A549 (cell line): ENCODE measurements at regions not wholly inside any gene's neighbourhood (a gene's known extent, or its start where the extent isn't known, plus 50 kb on each side); places are given as distances from the start of the nearest gene placed in this dataset.

ENCODE experiments used
- ATAC-seq, 2 experiments: fragments of 200-7000 bp in 1 of 2; fragments of >200 bp in 1 of 2; cut with Nextera tagmentation in 1 of 2; cut with Tn5 transposase in 1 of 2; 3 replicates each; pipeline versions ENCODE4 v1.8.0 to v1.9.1; 2018 to 2020; ENCODE audit warnings: mild to moderate bottlenecking in 1 of 2, moderate library complexity in 1 of 2
- CTCF ChIA-PET: fragments of 300-600 bp; sonication (Branson Sonifier 250); formaldehyde crosslinking; extraction: SDS; loops from one replicate; lab custom pipeline; 2021; ENCODE audit warnings: antibody characterized with exemption, inconsistent platforms; lab: Yijun Ruan, JAX
- POLR2A ChIA-PET: fragments of 350-600 bp; formaldehyde crosslinking; extraction: SDS; loops from one replicate; lab custom pipeline; 2021; ENCODE audit warnings: antibody characterized with exemption, inconsistent platforms; lab: Yijun Ruan, JAX
- DNase-seq, 2 experiments: peaks; one replicate each; pipeline versions ENCODE4 v3.0.0 to v3.0.0-alpha.2; 2011 to 2016; ENCODE audit warnings: low read depth in 1 of 2, low spot score in 1 of 2
- FAIRE-seq: peaks from 2 replicates; lab custom pipeline; 2011; peaks lifted over from hg19 to GRCh38; lab: Jason Lieb, UNC
- H3K27ac ChIP-seq, 2 experiments: fragments of >200 bp; sonication (Bioruptor Twin); formaldehyde crosslinking; 3 replicates each; pipeline ENCODE4 v1.5.1; 2016 to 2017
- H3K4me1 ChIP-seq: fragments of >200 bp; sonication (Bioruptor Twin); formaldehyde crosslinking; 3 replicates; pipeline ENCODE4 v1.6.1; 2016
- H3K4me2 ChIP-seq: fragments of >200 bp; sonication (Bioruptor Twin); formaldehyde crosslinking; 3 replicates; pipeline ENCODE4 v1.6.1; 2016
- H3K4me3 ChIP-seq: fragments of >200 bp; sonication (Bioruptor Twin); formaldehyde crosslinking; 3 replicates; pipeline ENCODE4 v1.5.1; 2016
- H3K9me3 ChIP-seq: fragments of >200 bp; sonication (Bioruptor Twin); formaldehyde crosslinking; 3 replicates; pipeline ENCODE4 v1.6.1; 2016
- CBX2 ChIP-seq: fragments of 200-600 bp; sonication (generic); IDR thresholded peaks from 2 replicates; pipeline ENCODE4 v1.6.1; 2016; ENCODE audit warnings: low read depth, mild to moderate bottlenecking, borderline replicate concordance
- CBX8 ChIP-seq: fragments of 200-600 bp; sonication (generic); IDR thresholded peaks from 2 replicates; pipeline ENCODE4 v1.6.1; 2016
- CEBPB ChIP-seq, 2 experiments: fragments of >200 bp in 1 of 2; sonication (Bioruptor Twin) in 1 of 2; formaldehyde crosslinking in 1 of 2; IDR thresholded peaks; 2 replicates each; pipeline ENCODE4 v1.6.1; 2012 to 2016
- CHD4 ChIP-seq: fragments of 200-600 bp; sonication (generic); IDR thresholded peaks from 2 replicates; pipeline ENCODE4 v1.6.1; 2016; ENCODE audit warnings: antibody characterized with exemption, mild to moderate bottlenecking, borderline replicate concordance
- EHF ChIP-seq: fragments of 250-450 bp; sonication (Bioruptor Pico); IDR thresholded peaks from 2 replicates; pipeline ENCODE4 v1.5.0; 2020; ENCODE audit warnings: mild to moderate bottlenecking
- EHMT2 ChIP-seq: fragments of 200-600 bp; sonication (generic); IDR thresholded peaks from 2 replicates; pipeline ENCODE4 v1.6.1; 2016; ENCODE audit warnings: antibody characterized with exemption, low read depth, mild to moderate bottlenecking, moderate library complexity
- FOSB ChIP-seq: fragments of 250-450 bp; sonication (Bioruptor Pico); IDR thresholded peaks from 2 replicates; pipeline ENCODE4 v1.5.0; 2020; ENCODE audit warnings: mild to moderate bottlenecking, moderate library complexity
- FOXS1 ChIP-seq: fragments of 250-450 bp; sonication (Bioruptor Pico); IDR thresholded peaks from 2 replicates; pipeline ENCODE4 v1.5.0; 2020; ENCODE audit warnings: mild to moderate bottlenecking, moderate library complexity
- GATA3 ChIP-seq: IDR thresholded peaks from 2 replicates; pipeline ENCODE4 v1.6.1; 2012; ENCODE audit warnings: borderline replicate concordance
- HDAC2 ChIP-seq: fragments of 200-600 bp; sonication (generic); IDR thresholded peaks from 2 replicates; pipeline ENCODE4 v1.6.1; 2016
- JUN ChIP-seq, 2 experiments: fragments of >200 bp; sonication (Bioruptor Twin); formaldehyde crosslinking; IDR thresholded peaks; 2 replicates in 1 of 2; 3 replicates in 1 of 2; pipeline ENCODE4 v1.6.1; 2016 to 2017
- JUNB ChIP-seq: fragments of >200 bp; sonication (Bioruptor Twin); formaldehyde crosslinking; IDR thresholded peaks from 2 replicates; pipeline ENCODE4 v1.6.1; 2016
- KDM1A ChIP-seq: fragments of 200-600 bp; sonication (generic); IDR thresholded peaks from 2 replicates; pipeline ENCODE4 v1.6.1; 2016; ENCODE audit warnings: low read depth, mild to moderate bottlenecking
- POLR2AphosphoS2 ChIP-seq: conservative IDR thresholded peaks from 2 replicates; pipeline ENCODE4 v1.6.1; 2012; ENCODE audit warnings: low read length, improper control_type of control experiment, inconsistent platforms
- RCOR1 ChIP-seq: fragments of 150-350 bp; IDR thresholded peaks from 2 replicates; pipeline ENCODE4 v1.6.1; 2014; ENCODE audit warnings: antibody characterized with exemption, low read length, low read depth
- RFX5 ChIP-seq: fragments of 450-650 bp; IDR thresholded peaks from 2 replicates; pipeline ENCODE4 v1.7.1; 2014; ENCODE audit warnings: antibody characterized with exemption, mild to moderate bottlenecking, moderate library complexity
- RNF2 ChIP-seq: fragments of 200-600 bp; sonication (generic); IDR thresholded peaks from 2 replicates; pipeline ENCODE4 v1.6.1; 2016; ENCODE audit warnings: low read depth, mild to moderate bottlenecking, antibody characterized with exemption, moderate library complexity, borderline replicate concordance
- SMC3 ChIP-seq: fragments of >200 bp; sonication (Bioruptor Twin); formaldehyde crosslinking; IDR thresholded peaks from 3 replicates; pipeline ENCODE4 v1.6.1; 2018; ENCODE audit warnings: inconsistent platforms
- TFCP2L1 ChIP-seq: fragments of 250-450 bp; sonication (Bioruptor Pico); IDR thresholded peaks from 2 replicates; pipeline ENCODE4 v1.5.0; 2021; ENCODE audit warnings: mild to moderate bottlenecking
- TP53 ChIP-seq: fragments of 250-450 bp; sonication (Bioruptor Pico); IDR thresholded peaks from 2 replicates; pipeline ENCODE4 v1.5.0; 2021; ENCODE audit warnings: mild to moderate bottlenecking, moderate library complexity
- ZSCAN20 ChIP-seq: fragments of 250-450 bp; sonication (Bioruptor Pico); IDR thresholded peaks from 2 replicates; pipeline ENCODE4 v1.8.0; 2022; ENCODE audit warnings: mild to moderate bottlenecking, moderate library complexity
- WGBS: methylation state at CpG from one replicate; pipeline ENCODE4 v1.1.6; 2017; ENCODE audit errors: missing lambda C conversion rate; 5-methylcytosine and 5-hydroxymethylcytosine counted together
- TF ChIP-seq, protein P1 (sequence below): fragments of 450-650 bp; IDR thresholded peaks from 2 replicates; pipeline ENCODE4 v1.6.1; 2014; ENCODE audit warnings: antibody characterized with exemption
- TF ChIP-seq, protein P2 (sequence below): fragments of 150-350 bp; IDR thresholded peaks from 2 replicates; pipeline ENCODE4 v1.6.1; 2014; ENCODE audit warnings: low read depth, mild to moderate bottlenecking, low read length

DNA sequence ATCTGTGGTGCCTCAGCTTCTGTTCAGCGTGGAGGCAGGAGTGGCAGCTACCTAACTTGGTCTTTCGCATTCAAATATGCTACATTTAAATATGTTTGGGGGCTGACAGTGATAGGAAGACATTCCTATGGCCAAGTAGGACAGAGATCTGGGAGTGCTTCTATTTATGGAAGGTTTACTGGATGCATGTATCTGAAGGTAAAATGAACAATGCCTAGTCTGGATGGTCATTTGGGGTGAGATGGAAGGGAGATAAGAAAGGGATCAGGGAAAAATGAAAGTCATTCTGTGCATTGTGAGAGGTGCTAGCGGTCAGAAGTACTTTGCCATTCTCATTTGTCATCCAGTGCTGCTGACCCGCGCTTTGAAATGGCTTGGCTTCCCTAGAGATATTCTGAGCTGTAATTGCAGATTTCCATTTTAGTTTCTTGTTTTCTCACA lies 107.3 kb upstream of the FOXN2 start:
- H3K4me3 ChIP-seq, result no peak overlapping the region
- no peak overlapping the region for H3K4me2 ChIP-seq
- no peak for ATAC-seq
- no peak for FAIRE-seq
- no peak overlapping the region for H3K27ac ChIP-seq
- ChIA-PET POLR2A (interaction anchor here (0.7 kb wide), 1 partner anchor 13 kb away, joined by 4 read pairs; no protein-coding TSS in a partner anchor), CTCF (no interaction called here)
- no peak for DNase-seq
- TF ChIP-seq CHD4, result no peak
- no peak for TF ChIP-seq CBX8
- no peak for TF ChIP-seq KDM1A
- TF ChIP-seq JUN (IDR thresholded peaks at IDR 0.05), result no peak
- TF ChIP-seq, protein P1, sequence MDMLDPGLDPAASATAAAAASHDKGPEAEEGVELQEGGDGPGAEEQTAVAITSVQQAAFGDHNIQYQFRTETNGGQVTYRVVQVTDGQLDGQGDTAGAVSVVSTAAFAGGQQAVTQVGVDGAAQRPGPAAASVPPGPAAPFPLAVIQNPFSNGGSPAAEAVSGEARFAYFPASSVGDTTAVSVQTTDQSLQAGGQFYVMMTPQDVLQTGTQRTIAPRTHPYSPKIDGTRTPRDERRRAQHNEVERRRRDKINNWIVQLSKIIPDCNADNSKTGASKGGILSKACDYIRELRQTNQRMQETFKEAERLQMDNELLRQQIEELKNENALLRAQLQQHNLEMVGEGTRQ, result no peak
- TF ChIP-seq RNF2, result no peak
- no peak for TF ChIP-seq RFX5
- TF ChIP-seq RCOR1, result no peak
- TF ChIP-seq EHMT2, result no peak
- TF ChIP-seq, protein P2, sequence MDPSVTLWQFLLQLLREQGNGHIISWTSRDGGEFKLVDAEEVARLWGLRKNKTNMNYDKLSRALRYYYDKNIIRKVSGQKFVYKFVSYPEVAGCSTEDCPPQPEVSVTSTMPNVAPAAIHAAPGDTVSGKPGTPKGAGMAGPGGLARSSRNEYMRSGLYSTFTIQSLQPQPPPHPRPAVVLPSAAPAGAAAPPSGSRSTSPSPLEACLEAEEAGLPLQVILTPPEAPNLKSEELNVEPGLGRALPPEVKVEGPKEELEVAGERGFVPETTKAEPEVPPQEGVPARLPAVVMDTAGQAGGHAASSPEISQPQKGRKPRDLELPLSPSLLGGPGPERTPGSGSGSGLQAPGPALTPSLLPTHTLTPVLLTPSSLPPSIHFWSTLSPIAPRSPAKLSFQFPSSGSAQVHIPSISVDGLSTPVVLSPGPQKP, result no peak
- TF ChIP-seq SMC3, result no peak
- TF ChIP-seq EHF (CRISPR knock-in tag), result no peak
- no peak for TF ChIP-seq POLR2AphosphoS2
- TF ChIP-seq HDAC2, result no peak
- TF ChIP-seq JUNB, result no peak
- no peak for TF ChIP-seq CBX2
- no peak for TF ChIP-seq CEBPB (IDR thresholded peaks at IDR 0.05)
- TF ChIP-seq FOSB (CRISPR knock-in tag), result no peak
- TF ChIP-seq ZSCAN20 (CRISPR knock-in tag), result no peak
- no peaks in the 10 kb centered on the region for H3K9me3 ChIP-seq
- peaks cover 10% of the 10 kb centered on the region for H3K4me1 ChIP-seq
- WGBS, result 88% methylated on average over 5 of the region's 5 CpGs

DNA sequence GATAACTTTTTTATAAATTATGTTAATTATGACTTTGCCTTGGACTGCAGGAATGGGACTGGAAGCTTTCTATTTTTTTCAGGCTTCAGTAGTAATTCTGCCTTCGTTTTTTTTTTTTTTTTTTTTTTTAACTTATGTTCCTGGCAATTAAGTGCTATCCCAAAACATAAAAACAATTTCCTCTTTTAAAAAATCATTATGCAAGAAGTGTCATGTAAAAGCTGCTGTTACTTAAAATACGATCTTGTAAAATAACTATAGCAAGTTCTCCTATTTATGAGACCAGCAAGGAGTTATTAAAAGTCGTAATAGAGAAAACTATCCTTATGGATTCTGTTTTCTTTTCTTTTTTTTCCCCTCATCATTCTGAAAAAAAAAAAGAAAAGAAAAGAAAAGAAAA lies 106.6 kb upstream of the FOXN2 start:
- peaks cover 10% of the 10 kb centered on the region for H3K4me1 ChIP-seq
- TF ChIP-seq FOXS1 (no peak), TP53 (CRISPR knock-in tag) (no peak), GATA3 (no peak), RCOR1 (no peak), CHD4 (no peak)
- TF ChIP-seq, protein P1, result no peak
- H3K4me2 ChIP-seq, result no peak overlapping the region
- DNase-seq (no peak), FAIRE-seq (no peak), ATAC-seq (no peak)
- WGBS, result 53% methylated on average over 3 of the region's 3 CpGs
- no peaks in the 10 kb centered on the region for H3K9me3 ChIP-seq
- no peak overlapping the region for H3K27ac ChIP-seq
- POLR2A ChIA-PET, result interaction anchor here (0.7 kb wide), 1 partner anchor 13 kb away, joined by 4 read pairs; no protein-coding TSS in a partner anchor
- CTCF ChIA-PET, result no interaction called here
- no peak overlapping the region for H3K4me3 ChIP-seq

DNA sequence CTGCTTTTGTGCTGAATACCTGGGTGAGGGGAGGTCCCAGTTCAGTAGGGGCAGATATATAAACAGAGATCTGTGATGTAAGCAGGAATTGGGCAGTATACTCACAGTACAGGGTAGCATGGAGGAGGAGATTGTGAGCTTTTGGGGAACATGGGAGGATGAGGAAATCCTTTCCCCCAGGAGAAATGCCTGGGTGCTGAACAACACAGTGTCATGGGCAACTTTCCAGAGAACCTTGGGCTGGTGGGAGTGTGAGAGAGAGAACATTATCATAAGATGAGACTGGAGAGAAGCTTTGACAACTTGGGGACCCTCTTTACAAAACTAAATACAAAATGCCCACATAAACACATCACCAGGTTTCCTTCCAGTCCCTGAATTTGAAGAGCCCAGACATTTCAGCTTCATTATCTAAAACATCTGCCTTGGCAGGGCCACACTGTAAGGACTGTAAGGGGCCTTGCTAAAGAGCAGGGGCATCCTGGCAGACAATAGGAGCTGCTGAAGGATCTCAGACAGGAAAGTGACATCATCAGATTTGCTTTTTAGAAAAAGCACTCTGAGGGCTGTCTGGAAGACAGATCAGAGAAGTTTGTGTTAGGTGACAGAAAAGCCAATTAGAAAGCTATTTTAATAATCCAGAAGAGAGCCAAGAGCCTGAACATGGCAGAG lies 105.1 kb upstream of the FOXN2 start:
- Histone ChIP-seq H3K4me2 (no peak overlapping the region), H3K27ac (no peak overlapping the region), H3K4me3 (no peak overlapping the region), H3K9me3 (no peaks in the 10 kb centered on the region), H3K4me1 (peaks cover 10% of the 10 kb centered on the region)
- FAIRE-seq (no peak), DNase-seq (no peak)
- POLR2A ChIA-PET, result no interaction called here
- no peak for TF ChIP-seq EHMT2
- no peak for TF ChIP-seq TFCP2L1 (CRISPR knock-in tag)
- TF ChIP-seq RNF2, result no peak
- TF ChIP-seq, all 56 proteins: peak for 0
- CTCF ChIA-PET, result interaction anchor here (1.1 to 1.2 kb wide), 2 partner anchors 11 to 103 kb away, joined by 3 to 4 read pairs; no protein-coding TSS in a partner anchor
- ATAC-seq, result peak in 1 of 2 experiments; percentile 42; a peak in 3 of 6 replicates
